ENCODE measurements at regions not wholly inside any gene's neighbourhood (a gene's known extent, or its start where the extent isn't known, plus 50 kb on each side); places are given as distances from the start of the nearest gene placed in this dataset.

GRCh38 chr5:18114151-18114757, 480.0 kb downstream of the TAF11L14 start:
- no peaks in the 10 kb centered on the region for H3K27me3 ChIP-seq (ENCODE audit: control insufficient read depth, insufficient read depth, low read length)
- peaks cover 2% of the 10 kb centered on the region for H3K9me3 ChIP-seq (ENCODE audit: control insufficient read depth, low read depth, low read length)
- WGBS (ENCODE audit: insufficient coverage, low lambda C conversion rate) = 22% methylated on average over 2 of the region's 6 CpGs
- H3K4me3 ChIP-seq (ENCODE audit: low read length) = no peak overlapping the region
- no peaks in the 10 kb centered on the region for H3K36me3 ChIP-seq (ENCODE audit: control insufficient read depth, insufficient read depth, low read length)
- no peak for DNase-seq
- no peaks in the 10 kb centered on the region for H3K4me1 ChIP-seq (ENCODE audit: control insufficient read depth, insufficient read depth, low read length)
- no peak overlapping the region for H3K27ac ChIP-seq (ENCODE audit: low read length)

GRCh38 chr5:18117968-18118367, 483.7 kb downstream of the TAF11L14 start:
- Histone ChIP-seq H3K36me3 (ENCODE audit: control insufficient read depth, insufficient read depth, low read length) (no peaks in the 10 kb centered on the region), H3K4me3 (ENCODE audit: low read length) (no peak overlapping the region), H3K9me3 (ENCODE audit: control insufficient read depth, low read depth, low read length) (peaks cover 2% of the 10 kb centered on the region), H3K27ac (ENCODE audit: low read length) (no peak overlapping the region), H3K27me3 (ENCODE audit: control insufficient read depth, insufficient read depth, low read length) (no peaks in the 10 kb centered on the region), H3K4me1 (ENCODE audit: control insufficient read depth, insufficient read depth, low read length) (no peaks in the 10 kb centered on the region)
- no CpG with 5 or more reads among the region's 2 CpGs for WGBS (ENCODE audit: insufficient coverage, low lambda C conversion rate)
- no peak for DNase-seq

- no peaks in the 10 kb centered on the region for H3K36me3 ChIP-seq (ENCODE audit: control insufficient read depth, insufficient read depth, low read length)
- H3K9me3 ChIP-seq (ENCODE audit: control insufficient read depth, low read depth, low read length) = peaks cover 2% of the 10 kb centered on the region
- DNase-seq = no peak
- no CpG with 5 or more reads among the region's 11 CpGs for WGBS (ENCODE audit: insufficient coverage, low lambda C conversion rate)
- no peak overlapping the region for H3K4me3 ChIP-seq (ENCODE audit: low read length)
- H3K4me1 ChIP-seq (ENCODE audit: control insufficient read depth, insufficient read depth, low read length) = no peaks in the 10 kb centered on the region
- no peak overlapping the region for H3K27ac ChIP-seq (ENCODE audit: low read length)
- no peaks in the 10 kb centered on the region for H3K27me3 ChIP-seq (ENCODE audit: control insufficient read depth, insufficient read depth, low read length)
These were observed 485.0 kb downstream of the TAF11L14 start for GRCh38 chr5:18119156-18119785.

- Histone ChIP-seq H3K36me3 (ENCODE audit: control insufficient read depth, insufficient read depth, low read length) (no peaks in the 10 kb centered on the region), H3K4me3 (ENCODE audit: low read length) (no peak overlapping the region), H3K27ac (ENCODE audit: low read length) (no peak overlapping the region), H3K27me3 (ENCODE audit: control insufficient read depth, insufficient read depth, low read length) (no peaks in the 10 kb centered on the region), H3K4me1 (ENCODE audit: control insufficient read depth, insufficient read depth, low read length) (no peaks in the 10 kb centered on the region), H3K9me3 (ENCODE audit: control insufficient read depth, low read depth, low read length) (peaks cover 4% of the 10 kb centered on the region)
- DNase-seq = no peak
These were observed 507.0 kb downstream of the TAF11L14 start for GRCh38 chr5:18141222-18141621.

GRCh38 chr5:18142831-18143230, 508.6 kb downstream of the TAF11L14 start:
- WGBS (ENCODE audit: insufficient coverage, low lambda C conversion rate) = no CpG with 5 or more reads among the region's 1 CpG
- H3K36me3 ChIP-seq (ENCODE audit: control insufficient read depth, insufficient read depth, low read length) = no peaks in the 10 kb centered on the region
- H3K27me3 ChIP-seq (ENCODE audit: control insufficient read depth, insufficient read depth, low read length) = no peaks in the 10 kb centered on the region
- no peak for DNase-seq
- H3K4me1 ChIP-seq (ENCODE audit: control insufficient read depth, insufficient read depth, low read length) = no peaks in the 10 kb centered on the region
- H3K4me3 ChIP-seq (ENCODE audit: low read length) = no peak overlapping the region
- H3K27ac ChIP-seq (ENCODE audit: low read length) = no peak overlapping the region
- peaks cover 4% of the 10 kb centered on the region for H3K9me3 ChIP-seq (ENCODE audit: control insufficient read depth, low read depth, low read length)

GRCh38 chr5:18152671-18153070, 518.4 kb downstream of the TAF11L14 start:
- DNase-seq = no peak
- WGBS (ENCODE audit: insufficient coverage, low lambda C conversion rate) = no CpG with 5 or more reads among the region's 2 CpGs
- Histone ChIP-seq H3K27ac (ENCODE audit: low read length) (no peak overlapping the region), H3K4me3 (ENCODE audit: low read length) (no peak overlapping the region), H3K4me1 (ENCODE audit: control insufficient read depth, insufficient read depth, low read length) (no peaks in the 10 kb centered on the region), H3K36me3 (ENCODE audit: control insufficient read depth, insufficient read depth, low read length) (no peaks in the 10 kb centered on the region), H3K9me3 (ENCODE audit: control insufficient read depth, low read depth, low read length) (no peaks in the 10 kb centered on the region), H3K27me3 (ENCODE audit: control insufficient read depth, insufficient read depth, low read length) (no peaks in the 10 kb centered on the region)

GRCh38 chr5:18158166-18158565, 523.9 kb downstream of the TAF11L14 start:
- H3K4me3 ChIP-seq (ENCODE audit: low read length) = no peak overlapping the region
- no peaks in the 10 kb centered on the region for H3K36me3 ChIP-seq (ENCODE audit: control insufficient read depth, insufficient read depth, low read length)
- H3K27me3 ChIP-seq (ENCODE audit: control insufficient read depth, insufficient read depth, low read length) = no peaks in the 10 kb centered on the region
- H3K27ac ChIP-seq (ENCODE audit: low read length) = no peak overlapping the region
- WGBS (ENCODE audit: insufficient coverage, low lambda C conversion rate) = 100% methylated on average over 1 of the region's 2 CpGs
- no peak for DNase-seq
- no peaks in the 10 kb centered on the region for H3K4me1 ChIP-seq (ENCODE audit: control insufficient read depth, insufficient read depth, low read length)
- H3K9me3 ChIP-seq (ENCODE audit: control insufficient read depth, low read depth, low read length) = peaks cover 3% of the 10 kb centered on the region

- DNase-seq = no peak
- Histone ChIP-seq H3K4me3 (ENCODE audit: low read length) (no peak overlapping the region), H3K27me3 (ENCODE audit: control insufficient read depth, insufficient read depth, low read length) (no peaks in the 10 kb centered on the region), H3K36me3 (ENCODE audit: control insufficient read depth, insufficient read depth, low read length) (no peaks in the 10 kb centered on the region), H3K27ac (ENCODE audit: low read length) (no peak overlapping the region), H3K9me3 (ENCODE audit: control insufficient read depth, low read depth, low read length) (peaks cover 3% of the 10 kb centered on the region), H3K4me1 (ENCODE audit: control insufficient read depth, insufficient read depth, low read length) (no peaks in the 10 kb centered on the region)
- WGBS (ENCODE audit: insufficient coverage, low lambda C conversion rate) = 86% methylated on average over 1 of the region's 1 CpG
These were observed 525.1 kb downstream of the TAF11L14 start for GRCh38 chr5:18159331-18159730.

GRCh38 chr5:18171684-18172083, 537.4 kb downstream of the TAF11L14 start:
- WGBS (ENCODE audit: insufficient coverage, low lambda C conversion rate) = 63% methylated on average over 2 of the region's 3 CpGs
- H3K4me3 ChIP-seq (ENCODE audit: low read length) = no peak overlapping the region

GRCh38 chr5:18179579-18179978, 545.3 kb downstream of the TAF11L14 start:
- H3K4me3 ChIP-seq (ENCODE audit: low read length) = no peak overlapping the region
- no peaks in the 10 kb centered on the region for H3K4me1 ChIP-seq (ENCODE audit: control insufficient read depth, insufficient read depth, low read length)
- H3K9me3 ChIP-seq (ENCODE audit: control insufficient read depth, low read depth, low read length) = no peaks in the 10 kb centered on the region
- H3K36me3 ChIP-seq (ENCODE audit: control insufficient read depth, insufficient read depth, low read length) = no peaks in the 10 kb centered on the region
- H3K27ac ChIP-seq (ENCODE audit: low read length) = no peak overlapping the region
- no peak for DNase-seq
- H3K27me3 ChIP-seq (ENCODE audit: control insufficient read depth, insufficient read depth, low read length) = no peaks in the 10 kb centered on the region
- 51% methylated on average over 2 of the region's 3 CpGs for WGBS (ENCODE audit: insufficient coverage, low lambda C conversion rate)

More at GRCh38 chr5:18171684-18172083, 537.4 kb downstream of the TAF11L14 start:
- DNase-seq = no peak
- Histone ChIP-seq H3K4me1 (ENCODE audit: control insufficient read depth, insufficient read depth, low read length) (no peaks in the 10 kb centered on the region), H3K27me3 (ENCODE audit: control insufficient read depth, insufficient read depth, low read length) (no peaks in the 10 kb centered on the region), H3K36me3 (ENCODE audit: control insufficient read depth, insufficient read depth, low read length) (no peaks in the 10 kb centered on the region), H3K27ac (ENCODE audit: low read length) (no peak overlapping the region), H3K9me3 (ENCODE audit: control insufficient read depth, low read depth, low read length) (peaks cover 4% of the 10 kb centered on the region)

GRCh38 chr5:18181575-18181974, 547.3 kb downstream of the TAF11L14 start:
- Histone ChIP-seq H3K27ac (ENCODE audit: low read length) (no peak overlapping the region), H3K4me3 (ENCODE audit: low read length) (no peak overlapping the region), H3K36me3 (ENCODE audit: control insufficient read depth, insufficient read depth, low read length) (no peaks in the 10 kb centered on the region), H3K27me3 (ENCODE audit: control insufficient read depth, insufficient read depth, low read length) (no peaks in the 10 kb centered on the region), H3K9me3 (ENCODE audit: control insufficient read depth, low read depth, low read length) (no peaks in the 10 kb centered on the region), H3K4me1 (ENCODE audit: control insufficient read depth, insufficient read depth, low read length) (no peaks in the 10 kb centered on the region)
- no CpG with 5 or more reads among the region's 1 CpG for WGBS (ENCODE audit: insufficient coverage, low lambda C conversion rate)
- DNase-seq = no peak
